Esophagus muscularis mucosa (tissue), 4 donors: ENCODE measurements at regions not wholly inside any gene's neighbourhood (a gene's known extent, or its start where the extent isn't known, plus 50 kb on each side); places are given as distances from the start of the nearest gene placed in this dataset.

Experiments
- EP300 ChIP-seq: sonication (generic); formaldehyde crosslinking; IDR thresholded peaks from one replicate; pipeline ENCODE4 v1.6.1; 2017; ENCODE audit warnings: antibody characterized with exemption
- POLR2A ChIP-seq: fragments of 450-650 bp; IDR thresholded peaks from one replicate; pipeline ENCODE4 v1.6.1; 2017; ENCODE audit warnings: antibody characterized with exemption, moderate library complexity, mild to moderate bottlenecking, low read depth
- TF ChIP-seq, protein P1 (sequence below), 3 experiments: fragments of 200-600 bp in 2 of 3; fragments of 450-650 bp in 1 of 3; sonication (generic) in 2 of 3; IDR thresholded peaks; one replicate each; pipeline ENCODE4 v1.5.1; 2017 to 2019; ENCODE audit warnings: antibody characterized with exemption in 3 of 3, mild to moderate bottlenecking in 2 of 3, moderate library complexity in 1 of 3

DNA sequence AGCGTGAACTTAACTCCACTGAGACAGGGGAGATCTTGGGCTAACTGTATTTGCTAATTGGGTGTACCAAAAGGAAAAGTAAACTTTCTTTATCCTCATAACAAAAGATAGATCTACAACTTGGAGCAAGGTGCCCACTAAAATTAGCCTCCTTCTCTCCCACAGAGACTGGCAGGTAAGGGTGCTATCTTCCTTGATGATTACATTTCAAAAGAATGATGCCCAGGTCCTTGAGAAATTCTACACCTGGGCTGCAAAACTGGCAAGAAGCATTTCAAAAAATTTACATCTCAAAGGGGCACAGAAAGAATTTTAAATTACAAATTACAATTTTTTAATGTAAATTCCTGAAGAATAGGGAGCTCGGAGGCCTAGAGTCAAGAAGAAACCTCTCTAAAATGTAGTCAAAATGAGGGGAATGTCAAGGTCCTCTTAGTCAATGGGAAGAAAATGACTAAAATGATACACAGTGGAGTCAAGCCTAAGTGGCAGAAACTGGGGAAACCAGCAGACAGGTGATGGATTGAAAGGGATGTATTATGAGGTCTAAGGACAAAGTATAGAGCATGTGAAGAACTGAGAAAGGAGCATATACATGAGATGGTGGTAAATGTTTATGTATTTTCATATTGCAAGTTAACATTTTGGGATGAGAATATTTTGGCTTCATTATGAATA is 348.3 kb upstream of the TUSC1 start:
- TF ChIP-seq, protein P1, sequence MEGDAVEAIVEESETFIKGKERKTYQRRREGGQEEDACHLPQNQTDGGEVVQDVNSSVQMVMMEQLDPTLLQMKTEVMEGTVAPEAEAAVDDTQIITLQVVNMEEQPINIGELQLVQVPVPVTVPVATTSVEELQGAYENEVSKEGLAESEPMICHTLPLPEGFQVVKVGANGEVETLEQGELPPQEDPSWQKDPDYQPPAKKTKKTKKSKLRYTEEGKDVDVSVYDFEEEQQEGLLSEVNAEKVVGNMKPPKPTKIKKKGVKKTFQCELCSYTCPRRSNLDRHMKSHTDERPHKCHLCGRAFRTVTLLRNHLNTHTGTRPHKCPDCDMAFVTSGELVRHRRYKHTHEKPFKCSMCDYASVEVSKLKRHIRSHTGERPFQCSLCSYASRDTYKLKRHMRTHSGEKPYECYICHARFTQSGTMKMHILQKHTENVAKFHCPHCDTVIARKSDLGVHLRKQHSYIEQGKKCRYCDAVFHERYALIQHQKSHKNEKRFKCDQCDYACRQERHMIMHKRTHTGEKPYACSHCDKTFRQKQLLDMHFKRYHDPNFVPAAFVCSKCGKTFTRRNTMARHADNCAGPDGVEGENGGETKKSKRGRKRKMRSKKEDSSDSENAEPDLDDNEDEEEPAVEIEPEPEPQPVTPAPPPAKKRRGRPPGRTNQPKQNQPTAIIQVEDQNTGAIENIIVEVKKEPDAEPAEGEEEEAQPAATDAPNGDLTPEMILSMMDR (IDR thresholded peaks at IDR 0.05): no peak
- TF ChIP-seq POLR2A (no peak), EP300 (no peak)
